OCI-LY7 (cell line): ENCODE measurements at regions not wholly inside any gene's neighbourhood (a gene's known extent, or its start where the extent isn't known, plus 50 kb on each side); places are given as distances from the start of the nearest gene placed in this dataset.

ENCODE experiments used
- CTCF ChIP-seq: fragments of 200-600 bp; sonication (generic); conservative IDR thresholded peaks from 2 replicates; pipeline ENCODE4 v1.5.1; 2014; ENCODE audit warnings: mild to moderate bottlenecking, antibody characterized with exemption, low read length, moderate library complexity, mixed read lengths
- EZH2phosphoT487 ChIP-seq: fragments of 200-600 bp; sonication (generic); IDR thresholded peaks from 2 replicates; pipeline ENCODE4 v1.6.1; 2018; ENCODE audit warnings: low read depth, borderline replicate concordance, mild to moderate bottlenecking, mixed run types, antibody characterized with exemption, low read length, moderate library complexity, mixed read lengths

- TF ChIP-seq CTCF (no peak), EZH2phosphoT487 (no peak)
Measured at GRCh38 chr1:69126796-69127195, 440.9 kb upstream of the LRRC7 start.
